ENCODE measurements at regions not wholly inside any gene's neighbourhood (a gene's known extent, or its start where the extent isn't known, plus 50 kb on each side); places are given as distances from the start of the nearest gene placed in this dataset.

DNA sequence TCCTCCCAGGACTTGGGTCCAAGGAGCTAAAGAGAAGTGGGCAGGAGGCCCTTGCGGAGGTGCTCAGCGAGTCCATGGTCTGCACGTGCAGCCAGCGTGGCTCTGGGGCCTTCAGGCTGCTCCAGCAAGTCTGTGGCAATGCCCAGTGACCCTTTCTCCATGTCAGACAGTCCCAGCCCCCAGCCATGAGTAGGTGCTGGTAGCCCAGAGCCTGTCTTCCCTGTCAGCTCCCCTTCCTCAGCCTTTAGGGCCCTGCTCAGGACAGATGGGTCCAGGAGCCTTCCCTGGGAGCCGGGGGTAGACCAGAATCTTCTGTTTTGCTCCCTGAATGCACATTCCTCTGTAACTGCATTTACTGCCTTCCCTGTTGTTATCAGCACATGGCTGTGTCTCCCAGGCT, 147.2 kb upstream of the IRX2 start:
- TF ChIP-seq, protein P1, sequence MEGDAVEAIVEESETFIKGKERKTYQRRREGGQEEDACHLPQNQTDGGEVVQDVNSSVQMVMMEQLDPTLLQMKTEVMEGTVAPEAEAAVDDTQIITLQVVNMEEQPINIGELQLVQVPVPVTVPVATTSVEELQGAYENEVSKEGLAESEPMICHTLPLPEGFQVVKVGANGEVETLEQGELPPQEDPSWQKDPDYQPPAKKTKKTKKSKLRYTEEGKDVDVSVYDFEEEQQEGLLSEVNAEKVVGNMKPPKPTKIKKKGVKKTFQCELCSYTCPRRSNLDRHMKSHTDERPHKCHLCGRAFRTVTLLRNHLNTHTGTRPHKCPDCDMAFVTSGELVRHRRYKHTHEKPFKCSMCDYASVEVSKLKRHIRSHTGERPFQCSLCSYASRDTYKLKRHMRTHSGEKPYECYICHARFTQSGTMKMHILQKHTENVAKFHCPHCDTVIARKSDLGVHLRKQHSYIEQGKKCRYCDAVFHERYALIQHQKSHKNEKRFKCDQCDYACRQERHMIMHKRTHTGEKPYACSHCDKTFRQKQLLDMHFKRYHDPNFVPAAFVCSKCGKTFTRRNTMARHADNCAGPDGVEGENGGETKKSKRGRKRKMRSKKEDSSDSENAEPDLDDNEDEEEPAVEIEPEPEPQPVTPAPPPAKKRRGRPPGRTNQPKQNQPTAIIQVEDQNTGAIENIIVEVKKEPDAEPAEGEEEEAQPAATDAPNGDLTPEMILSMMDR (IDR thresholded peaks at IDR 0.05; ENCODE audit: poor library complexity, severe bottlenecking) = no peak

DNA sequence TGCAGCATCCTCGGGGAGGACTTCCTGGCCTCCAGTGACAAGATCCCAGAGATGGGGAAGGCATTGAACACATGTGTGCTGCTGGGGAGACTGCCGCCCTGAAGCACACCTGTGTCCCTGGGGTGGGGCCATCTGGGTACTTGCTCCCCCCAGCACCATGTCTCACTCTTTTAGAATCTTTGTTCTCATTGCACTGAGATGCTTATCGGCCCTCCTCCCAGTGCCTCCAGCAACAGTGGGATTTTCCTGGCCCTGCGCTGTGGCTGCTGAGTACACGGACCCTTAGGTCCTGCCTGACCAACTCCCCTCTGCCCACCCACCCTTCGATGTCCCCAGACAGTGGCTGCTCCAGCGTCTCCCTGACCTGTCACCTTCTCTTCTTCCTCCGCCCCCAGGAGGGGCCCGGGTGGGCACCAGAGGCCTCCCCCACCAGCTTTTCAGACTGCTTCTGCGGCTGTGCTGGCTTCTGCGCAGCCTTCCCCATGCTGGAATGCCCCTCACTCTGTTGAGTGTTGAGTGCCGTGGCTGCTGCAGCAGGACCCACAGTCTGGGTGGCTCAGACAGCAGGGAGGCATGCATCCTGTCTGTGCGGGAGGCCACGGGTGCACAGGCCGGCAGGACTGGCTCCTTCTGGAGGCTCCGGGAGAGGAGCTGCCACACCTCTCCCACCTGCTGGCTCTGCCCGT, 145.9 kb upstream of the IRX2 start:
- Histone ChIP-seq H3K9me3 (ENCODE audit: severe bottlenecking) (peaks cover 5% of the 10 kb centered on the region), H3K4me1 (ENCODE audit: insufficient read depth, poor library complexity, severe bottlenecking) (no peaks in the 10 kb centered on the region), H3K36me3 (ENCODE audit: low read depth) (no peaks in the 10 kb centered on the region), H3K27me3 (ENCODE audit: insufficient read depth, poor library complexity, severe bottlenecking) (no peaks in the 10 kb centered on the region), H3K4me3 (ENCODE audit: severe bottlenecking) (no peak overlapping the region), H3K27ac (ENCODE audit: poor library complexity, severe bottlenecking) (no peak overlapping the region)
- no peak for ATAC-seq (ENCODE audit: low read depth)
- DNase-seq (ENCODE audit: low spot score) = no peak
- TF ChIP-seq, protein P1 (IDR thresholded peaks at IDR 0.05; ENCODE audit: poor library complexity, severe bottlenecking) = no peak

More for the DNA sequence above, 147.2 kb upstream of the IRX2 start:
- Histone ChIP-seq H3K9me3 (ENCODE audit: severe bottlenecking) (peaks cover 3% of the 10 kb centered on the region), H3K4me3 (ENCODE audit: severe bottlenecking) (no peak overlapping the region), H3K4me1 (ENCODE audit: insufficient read depth, poor library complexity, severe bottlenecking) (no peaks in the 10 kb centered on the region), H3K27ac (ENCODE audit: poor library complexity, severe bottlenecking) (no peak overlapping the region), H3K27me3 (ENCODE audit: insufficient read depth, poor library complexity, severe bottlenecking) (no peaks in the 10 kb centered on the region), H3K36me3 (ENCODE audit: low read depth) (no peaks in the 10 kb centered on the region)
- DNase-seq (ENCODE audit: low spot score) = no peak
- ATAC-seq (ENCODE audit: low read depth) = no peak

DNA sequence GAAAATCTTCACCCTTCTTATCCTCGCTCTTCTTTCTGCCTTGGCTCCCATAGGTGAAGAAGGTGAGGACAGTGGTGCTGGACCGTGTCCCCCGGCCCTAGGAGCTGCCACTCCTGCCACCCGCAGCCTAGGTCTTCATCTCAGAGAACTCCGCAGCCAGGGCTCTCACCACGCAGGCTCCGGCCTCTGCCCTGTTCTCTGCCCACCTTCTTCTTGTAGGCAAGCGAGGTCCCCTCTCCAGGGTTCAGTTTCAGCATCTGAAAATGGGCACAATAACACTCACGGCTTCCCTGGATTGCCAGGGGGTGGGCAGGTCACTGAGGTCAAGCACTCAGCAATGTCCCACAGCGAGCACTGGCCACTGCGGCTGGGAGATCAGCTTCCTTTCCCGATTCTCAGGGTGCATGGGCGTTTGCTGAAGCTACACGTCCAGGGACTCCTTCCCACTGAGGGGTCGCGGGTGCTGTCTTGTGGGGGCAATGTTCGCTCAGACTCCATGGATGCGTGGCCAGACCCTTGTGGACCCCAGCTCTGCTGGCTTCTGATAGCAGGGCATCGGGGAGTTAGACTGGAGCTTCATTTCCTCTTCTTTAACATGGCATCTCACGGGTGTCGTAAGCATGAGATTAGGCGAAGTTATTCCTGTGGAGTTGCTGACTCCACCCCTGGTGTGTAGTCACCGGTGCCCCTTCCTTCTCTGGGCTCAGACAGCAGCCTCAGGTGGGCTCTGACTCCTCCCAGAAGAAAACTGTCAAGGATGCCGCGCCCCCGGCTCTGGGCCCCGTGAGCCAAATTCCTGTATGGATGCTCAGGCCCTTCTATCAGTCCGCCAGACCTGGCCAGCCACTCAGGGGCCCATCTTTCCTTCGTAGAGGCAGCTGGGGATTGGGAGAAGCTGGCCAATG, 145.1 kb upstream of the IRX2 start:
- TF ChIP-seq, protein P1 (IDR thresholded peaks at IDR 0.05; ENCODE audit: poor library complexity, severe bottlenecking) = no peak
- H3K4me1 ChIP-seq (ENCODE audit: insufficient read depth, poor library complexity, severe bottlenecking) = no peaks in the 10 kb centered on the region
- no peaks in the 10 kb centered on the region for H3K36me3 ChIP-seq (ENCODE audit: low read depth)
- no peaks in the 10 kb centered on the region for H3K27me3 ChIP-seq (ENCODE audit: insufficient read depth, poor library complexity, severe bottlenecking)
- peaks cover 5% of the 10 kb centered on the region for H3K9me3 ChIP-seq (ENCODE audit: severe bottlenecking)
- ATAC-seq (ENCODE audit: low read depth) (no peak), DNase-seq (ENCODE audit: low spot score) (no peak)
- no peak overlapping the region for H3K27ac ChIP-seq (ENCODE audit: poor library complexity, severe bottlenecking)
- H3K4me3 ChIP-seq (ENCODE audit: severe bottlenecking) = no peak overlapping the region

DNA sequence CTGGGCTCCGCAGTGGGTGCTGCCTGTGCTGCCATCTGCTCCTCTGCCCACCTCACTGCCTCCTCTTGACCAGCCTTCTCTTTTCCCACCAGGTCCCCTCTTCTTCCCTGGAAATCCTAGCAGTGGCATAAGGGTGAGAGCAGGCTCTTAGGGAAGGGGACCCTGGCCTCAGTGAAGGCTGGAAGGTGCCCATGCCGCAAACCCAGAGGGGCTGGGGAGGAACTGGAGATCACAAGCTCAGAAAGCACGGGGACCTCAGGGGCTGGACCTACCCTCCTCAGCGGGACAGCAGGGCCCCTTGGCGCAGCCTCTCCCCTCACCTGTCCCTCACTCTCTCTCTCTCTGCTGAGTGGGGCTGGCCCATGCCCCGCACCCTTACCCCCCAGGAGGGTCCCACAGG, 144.4 kb upstream of the IRX2 start:
- TF ChIP-seq, protein P1 (IDR thresholded peaks at IDR 0.05; ENCODE audit: poor library complexity, severe bottlenecking) = no peak
- Histone ChIP-seq H3K27me3 (ENCODE audit: insufficient read depth, poor library complexity, severe bottlenecking) (no peaks in the 10 kb centered on the region), H3K9me3 (ENCODE audit: severe bottlenecking) (peaks cover 5% of the 10 kb centered on the region), H3K36me3 (ENCODE audit: low read depth) (no peaks in the 10 kb centered on the region), H3K27ac (ENCODE audit: poor library complexity, severe bottlenecking) (no peak overlapping the region), H3K4me3 (ENCODE audit: severe bottlenecking) (no peak overlapping the region), H3K4me1 (ENCODE audit: insufficient read depth, poor library complexity, severe bottlenecking) (no peaks in the 10 kb centered on the region)
- DNase-seq (ENCODE audit: low spot score) (no peak), ATAC-seq (ENCODE audit: low read depth) (no peak)

Measured in RWPE2 (cell line).